ENCODE measurements at regions not wholly inside any gene's neighbourhood (a gene's known extent, or its start where the extent isn't known, plus 50 kb on each side); places are given as distances from the start of the nearest gene placed in this dataset.
"Not testable (repeated sequence)": the region's sequence is repeated elsewhere in the genome, so short reads cannot be mapped to it uniquely, and the experiment has no call there.

- intact Hi-C loops (cut with micrococcal nuclease; ENCODE audit: unreplicated experiment): no loop called here
- no peaks in the 10 kb centered on the region for H3K4me1 ChIP-seq (ENCODE audit: insufficient read depth, low read length, poor library complexity, severe bottlenecking)
- ChIA-PET CTCF (no interaction called here), POLR2A (ENCODE audit: low non-redundant PET) (no interaction called here)
- no TSS peak for BruUV-seq (replicated peaks)
- H3K36me3 ChIP-seq (ENCODE audit: insufficient read depth, low read length, poor library complexity, severe bottlenecking): no peaks in the 10 kb centered on the region
- TF ChIP-seq EZH2 (IDR thresholded peaks at IDR 0.05; ENCODE audit: borderline replicate concordance, low read depth, low read length, poor library complexity, severe bottlenecking) (no peak), CTCF (conservative IDR thresholded peaks at IDR 0.05; ENCODE audit: low read depth, low read length) (no peak)
- H3K27me3 ChIP-seq (replicated peaks; ENCODE audit: insufficient read depth, low read depth, low read length, poor library complexity): no peaks in the 10 kb centered on the region
- no peaks in the 10 kb centered on the region for H3K9me3 ChIP-seq (ENCODE audit: low read depth, low read length, poor library complexity, severe bottlenecking)
- H3K27ac ChIP-seq (ENCODE audit: low read depth, low read length, poor library complexity, severe bottlenecking): no peak overlapping the region
- no peak overlapping the region for H3K4me3 ChIP-seq (ENCODE audit: low read depth, low read length, poor library complexity, severe bottlenecking)
- no peak for DNase-seq (ENCODE audit: low spot score)
These were observed 227.5 kb downstream of the PAPSS1 start for GRCh38 chr4:107492566-107492965.

DNA sequence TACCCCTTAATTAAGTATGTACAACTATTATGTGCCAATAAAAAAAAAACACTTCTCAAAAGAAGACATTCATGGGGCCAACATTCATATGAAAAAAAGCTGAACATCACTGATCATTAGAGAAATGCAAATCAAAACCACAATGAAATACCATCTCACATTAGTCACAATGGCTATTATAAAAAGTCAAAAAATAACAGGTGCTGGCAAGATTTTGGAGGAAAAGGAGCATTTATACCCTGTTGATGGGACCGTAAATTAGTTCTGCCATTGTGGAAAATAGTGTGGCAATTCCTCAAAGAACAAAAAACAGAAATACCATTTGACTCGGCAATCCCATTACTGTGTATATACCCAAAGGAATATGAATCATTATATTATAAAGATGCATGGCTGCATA lies 229.9 kb downstream of the PAPSS1 start:
- TF ChIP-seq EZH2 (IDR thresholded peaks at IDR 0.05; ENCODE audit: borderline replicate concordance, low read depth, low read length, poor library complexity, severe bottlenecking) (no peak), CTCF (conservative IDR thresholded peaks at IDR 0.05; ENCODE audit: low read depth, low read length) (no peak)
- Histone ChIP-seq H3K27me3 (replicated peaks; ENCODE audit: insufficient read depth, low read depth, low read length, poor library complexity) (no peaks in the 10 kb centered on the region), H3K4me3 (ENCODE audit: low read depth, low read length, poor library complexity, severe bottlenecking) (no peak overlapping the region), H3K36me3 (ENCODE audit: insufficient read depth, low read length, poor library complexity, severe bottlenecking) (no peaks in the 10 kb centered on the region), H3K27ac (ENCODE audit: low read depth, low read length, poor library complexity, severe bottlenecking) (no peak overlapping the region), H3K4me1 (ENCODE audit: insufficient read depth, low read length, poor library complexity, severe bottlenecking) (no peaks in the 10 kb centered on the region), H3K9me3 (ENCODE audit: low read depth, low read length, poor library complexity, severe bottlenecking) (no peaks in the 10 kb centered on the region)
- intact Hi-C loops (cut with micrococcal nuclease; ENCODE audit: unreplicated experiment): no loop called here
- BruUV-seq (replicated peaks): no TSS peak
- ChIA-PET POLR2A (ENCODE audit: low non-redundant PET) (no interaction called here), CTCF (no interaction called here)
- DNase-seq (ENCODE audit: low spot score): no peak

DNA sequence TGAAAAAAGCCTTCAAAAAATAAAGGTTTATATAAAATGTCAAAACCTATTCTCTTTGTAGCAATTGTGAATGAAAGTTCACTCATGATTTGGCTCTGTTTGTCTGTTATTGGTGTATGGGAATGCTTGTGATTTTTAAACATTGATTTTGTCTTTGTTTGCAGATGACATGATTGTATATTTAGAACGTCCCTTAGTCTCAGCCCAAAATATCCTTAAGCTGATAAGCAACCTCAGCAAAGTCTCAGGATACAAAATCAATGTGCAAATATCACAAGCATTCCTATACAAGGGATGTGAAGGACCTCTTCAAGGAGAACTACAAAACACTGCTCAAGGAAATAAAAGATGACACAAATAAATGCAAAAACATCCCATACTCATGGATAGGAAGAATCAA lies 236.4 kb downstream of the PAPSS1 start:
- H3K36me3 ChIP-seq (ENCODE audit: insufficient read depth, low read length, poor library complexity, severe bottlenecking); H3K27me3 ChIP-seq (replicated peaks; ENCODE audit: insufficient read depth, low read depth, low read length, poor library complexity); H3K4me1 ChIP-seq (ENCODE audit: insufficient read depth, low read length, poor library complexity, severe bottlenecking); POLR2A ChIA-PET (ENCODE audit: low non-redundant PET); CTCF ChIA-PET; DNase-seq (ENCODE audit: low spot score); intact Hi-C loops (cut with micrococcal nuclease; ENCODE audit: unreplicated experiment); H3K27ac ChIP-seq (ENCODE audit: low read depth, low read length, poor library complexity, severe bottlenecking); H3K4me3 ChIP-seq (ENCODE audit: low read depth, low read length, poor library complexity, severe bottlenecking); BruUV-seq (replicated peaks): not testable (repeated sequence)
- H3K9me3 ChIP-seq (ENCODE audit: low read depth, low read length, poor library complexity, severe bottlenecking): peaks cover 10% of the 10 kb centered on the region

DNA sequence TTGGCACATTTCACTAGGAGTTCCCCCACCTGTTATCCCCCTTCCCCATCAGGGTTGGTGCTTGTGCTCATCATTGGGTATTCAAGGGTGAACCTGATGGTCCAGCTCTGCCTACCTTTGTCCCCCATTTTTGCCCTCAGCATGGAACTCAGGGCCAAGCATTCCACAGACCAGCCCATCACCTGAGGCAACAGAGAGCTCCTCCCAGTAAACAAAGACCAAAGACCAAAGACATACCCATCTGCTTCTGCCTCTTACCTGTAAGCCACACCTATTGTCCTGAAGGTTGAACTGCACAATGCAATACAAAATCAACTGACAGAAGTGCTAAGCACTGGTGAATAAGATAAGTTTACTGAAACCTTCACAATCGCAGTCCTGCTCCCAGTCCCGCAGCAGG lies 237.5 kb downstream of the PAPSS1 start:
- TF ChIP-seq EZH2 (IDR thresholded peaks at IDR 0.05; ENCODE audit: borderline replicate concordance, low read depth, low read length, poor library complexity, severe bottlenecking): no peak
- CTCF ChIA-PET: no interaction called here
- DNase-seq (ENCODE audit: low spot score): no peak
- no peaks in the 10 kb centered on the region for H3K27me3 ChIP-seq (replicated peaks; ENCODE audit: insufficient read depth, low read depth, low read length, poor library complexity)
- BruUV-seq (replicated peaks): no TSS peak
- peaks cover 10% of the 10 kb centered on the region for H3K9me3 ChIP-seq (ENCODE audit: low read depth, low read length, poor library complexity, severe bottlenecking)
- H3K4me1 ChIP-seq (ENCODE audit: insufficient read depth, low read length, poor library complexity, severe bottlenecking): no peaks in the 10 kb centered on the region
- no peak overlapping the region for H3K27ac ChIP-seq (ENCODE audit: low read depth, low read length, poor library complexity, severe bottlenecking)
- no peaks in the 10 kb centered on the region for H3K36me3 ChIP-seq (ENCODE audit: insufficient read depth, low read length, poor library complexity, severe bottlenecking)
- H3K4me3 ChIP-seq (ENCODE audit: low read depth, low read length, poor library complexity, severe bottlenecking): no peak overlapping the region
- POLR2A ChIA-PET (ENCODE audit: low non-redundant PET): no interaction called here
- intact Hi-C loops (cut with micrococcal nuclease; ENCODE audit: unreplicated experiment): no loop called here

Measured in A673 (cell line).